WTC11 (cell line): ENCODE measurements at regions not wholly inside any gene's neighbourhood (a gene's known extent, or its start where the extent isn't known, plus 50 kb on each side); places are given as distances from the start of the nearest gene placed in this dataset.
"Not testable (repeated sequence)": the region's sequence is repeated elsewhere in the genome, so short reads cannot be mapped to it uniquely, and the experiment has no call there.

Experiments used
- ATAC-seq: fragments of 200-7000 bp; cut with Tn5 transposase; 2 replicates; pipeline ENCODE4 v1.10.0; 2021; ENCODE audit warnings: mild to moderate bottlenecking, moderate library complexity
- CTCF ChIA-PET: fragments of 300-600 bp; sonication (Branson Sonifier 250); formaldehyde crosslinking; loops from one replicate; lab custom pipeline; 2021; ENCODE audit warnings: antibody characterized with exemption; lab: Charles Lee
- POLR2A ChIA-PET: fragments of 350-600 bp; sonication (Branson Sonifier 250); formaldehyde crosslinking; loops from one replicate; lab custom pipeline; 2021; ENCODE audit warnings: antibody characterized with exemption; lab: Charles Lee
- DNase-seq: peaks from one replicate; pipeline ENCODE4 v3.0.0; 2021; ENCODE audit warnings: low spot score
- H3K27ac Mint-ChIP-seq: 2 replicates; pipeline ENCODE4 v1.8.0; 2021; ENCODE audit warnings: mixed read lengths
- H3K27me3 Mint-ChIP-seq: 2 replicates; pipeline ENCODE4 v1.8.0; 2021; ENCODE audit warnings: low read depth, mild to moderate bottlenecking, moderate library complexity, mixed read lengths
- H3K36me3 Mint-ChIP-seq: 2 replicates; pipeline ENCODE4 v1.8.0; 2021; ENCODE audit warnings: mixed read lengths
- H3K4me1 Mint-ChIP-seq: 2 replicates; pipeline ENCODE4 v1.8.0; 2022; ENCODE audit warnings: mixed read lengths
- H3K4me3 Mint-ChIP-seq: 2 replicates; pipeline ENCODE4 v1.8.0; 2021; ENCODE audit warnings: mild to moderate bottlenecking, moderate library complexity, mixed read lengths
- H3K9me3 Mint-ChIP-seq: 2 replicates; pipeline ENCODE4 v1.8.0; 2021; ENCODE audit warnings: mixed read lengths
- AFF4 ChIP-seq: sonication (generic); formaldehyde crosslinking; IDR thresholded peaks from 2 replicates; pipeline ENCODE4 v1.8.1; 2023; ENCODE audit warnings: mild to moderate bottlenecking, missing genetic modification reagents, borderline replicate concordance
- ARID4B ChIP-seq: sonication (generic); formaldehyde crosslinking; IDR thresholded peaks from 2 replicates; pipeline ENCODE4 v1.8.0; 2023; ENCODE audit warnings: missing genetic modification reagents, mild to moderate bottlenecking, borderline replicate concordance
- ESRRA ChIP-seq: sonication (generic); formaldehyde crosslinking; IDR thresholded peaks from 2 replicates; pipeline ENCODE4 v1.8.1; 2022; ENCODE audit warnings: mild to moderate bottlenecking, missing genetic modification reagents, borderline replicate concordance
- FOXK1 ChIP-seq: sonication (generic); formaldehyde crosslinking; IDR thresholded peaks from 2 replicates; pipeline ENCODE4 v1.8.0; 2022; ENCODE audit warnings: mild to moderate bottlenecking, moderate library complexity, missing genetic modification reagents
- GTF2I ChIP-seq: fragments of 250-450 bp; sonication (Bioruptor Pico); conservative IDR thresholded peaks from 2 replicates; pipeline ENCODE4 v1.4.0; 2021; ENCODE audit warnings: mild to moderate bottlenecking
- JAZF1 ChIP-seq: fragments of 250-450 bp; sonication (Bioruptor Pico); IDR thresholded peaks from 2 replicates; pipeline ENCODE4 v1.9.0; 2021; ENCODE audit warnings: moderate library complexity, mild to moderate bottlenecking, inconsistent platforms
- MAX ChIP-seq: sonication (generic); formaldehyde crosslinking; IDR thresholded peaks from 2 replicates; pipeline ENCODE4 v1.8.0; 2022; ENCODE audit warnings: mild to moderate bottlenecking, missing genetic modification reagents
- TCF7 ChIP-seq: sonication (generic); formaldehyde crosslinking; IDR thresholded peaks from 2 replicates; pipeline ENCODE4 v1.8.0; 2022; ENCODE audit warnings: mild to moderate bottlenecking, low read depth, missing genetic modification reagents, moderate library complexity
- ZBTB21 ChIP-seq: sonication (generic); formaldehyde crosslinking; IDR thresholded peaks from 2 replicates; pipeline ENCODE4 v1.8.1; 2023; ENCODE audit warnings: mild to moderate bottlenecking, missing genetic modification reagents, borderline replicate concordance
- ZNF232 ChIP-seq: sonication (generic); formaldehyde crosslinking; IDR thresholded peaks from 2 replicates; pipeline ENCODE4 v1.8.0; 2022; ENCODE audit warnings: mild to moderate bottlenecking, missing genetic modification reagents
- ZNF423 ChIP-seq: fragments of 250-450 bp; sonication (Bioruptor Pico); IDR thresholded peaks from 2 replicates; pipeline ENCODE4 v2.1.2; 2022; ENCODE audit warnings: mild to moderate bottlenecking, moderate library complexity
- ZNF425 ChIP-seq: fragments of 250-450 bp; sonication (Bioruptor Pico); conservative IDR thresholded peaks from 2 replicates; pipeline ENCODE4 v1.9.0; 2021; ENCODE audit warnings: mild to moderate bottlenecking

GRCh38 chr4:138458751-138459150, 216.6 kb upstream of the SLC7A11 start:
- H3K9me3 Mint-ChIP-seq = peaks cover 3% of the 10 kb centered on the region; the same call in 1 of the 2 replicates
- no peak for TF ChIP-seq ZNF232 (CRISPR knock-in tag)
- TF ChIP-seq ARID4B (CRISPR knock-in tag) = no peak
- no peak for TF ChIP-seq JAZF1 (CRISPR knock-in tag)
- no peaks in the 10 kb centered on the region for H3K36me3 Mint-ChIP-seq
- ATAC-seq = no peak
- H3K27ac Mint-ChIP-seq = no peak overlapping the region
- ChIA-PET POLR2A (no interaction called here), CTCF (no interaction called here)
- no peak overlapping the region for H3K4me3 Mint-ChIP-seq
- peaks cover 30% of the 10 kb centered on the region for H3K4me1 Mint-ChIP-seq
- DNase-seq = no peak
- H3K27me3 Mint-ChIP-seq = no peaks in the 10 kb centered on the region

- peaks cover 30% of the 10 kb centered on the region for H3K4me1 Mint-ChIP-seq
- H3K27me3 Mint-ChIP-seq, CTCF ChIA-PET: not testable (repeated sequence)
Observed at GRCh38 chr4:138456349-138456748, 214.2 kb upstream of the SLC7A11 start.

GRCh38 chr4:138455097-138455496, 212.9 kb upstream of the SLC7A11 start:
- CTCF ChIA-PET = interaction anchor here (1.2 kb wide), 1 partner anchor 416 kb away, joined by 3 read pairs; no protein-coding TSS in a partner anchor
- H3K9me3 Mint-ChIP-seq = peaks cover 3% of the 10 kb centered on the region; the same call in 1 of the 2 replicates
- H3K4me1 Mint-ChIP-seq = peaks cover 30% of the 10 kb centered on the region
- H3K27me3 Mint-ChIP-seq = no peaks in the 10 kb centered on the region
- peak; percentile 83 for ATAC-seq
- H3K36me3 Mint-ChIP-seq = no peaks in the 10 kb centered on the region
- POLR2A ChIA-PET = no interaction called here
- H3K27ac Mint-ChIP-seq = no peak overlapping the region
- no peak for TF ChIP-seq MAX (CRISPR knock-in tag)
- no peak for TF ChIP-seq ZBTB21 (CRISPR knock-in tag)
- TF ChIP-seq GTF2I = no peak
- TF ChIP-seq ZNF423 = peak; percentile 61; the same call in 1 of the 2 replicates
- DNase-seq = no peak
- H3K4me3 Mint-ChIP-seq = no peak overlapping the region

More at GRCh38 chr4:138456349-138456748, 214.2 kb upstream of the SLC7A11 start:
- ATAC-seq, H3K9me3 Mint-ChIP-seq, H3K36me3 Mint-ChIP-seq, POLR2A ChIA-PET, DNase-seq, H3K27ac Mint-ChIP-seq, H3K4me3 Mint-ChIP-seq: not testable (repeated sequence)

GRCh38 chr4:138452826-138453225, 210.7 kb upstream of the SLC7A11 start:
- Mint-ChIP-seq H3K4me1 (peaks cover 26% of the 10 kb centered on the region), H3K27me3 (no peaks in the 10 kb centered on the region), H3K9me3 (peaks cover 3% of the 10 kb centered on the region; the same call in 1 of the 2 replicates), H3K36me3 (no peaks in the 10 kb centered on the region), H3K4me3 (no peak overlapping the region), H3K27ac (no peak overlapping the region)
- TF ChIP-seq FOXK1 (CRISPR knock-in tag) (no peak), ZNF425 (no peak), TCF7 (CRISPR knock-in tag) (no peak), AFF4 (CRISPR knock-in tag) (no peak), ESRRA (CRISPR knock-in tag) (no peak)
- no peak for DNase-seq
- no peak for ATAC-seq
- CTCF ChIA-PET = no interaction called here
- POLR2A ChIA-PET = no interaction called here
